Spinal cord (tissue), 9 donors: ENCODE measurements at regions not wholly inside any gene's neighbourhood (a gene's known extent, or its start where the extent isn't known, plus 50 kb on each side); places are given as distances from the start of the nearest gene placed in this dataset.
"Not testable (repeated sequence)": the region's sequence is repeated elsewhere in the genome, so short reads cannot be mapped to it uniquely, and the experiment has no call there.

Experiments
- DNase-seq, 6 donors: peaks; one replicate each; pipeline versions ENCODE4 v3.0.0 to v3.0.0-alpha.2; 2013 to 2015; ENCODE audit warnings: low spot score in 6 of 6, low read depth in 4 of 6
- H3K27ac ChIP-seq: one replicate; pipeline ENCODE4 v1.5.1; 2013; ENCODE audit warnings: low read depth, low read length, control low read depth
- H3K27me3 ChIP-seq: one replicate; pipeline ENCODE4 v1.6.1; 2013; ENCODE audit warnings: low read length; ENCODE audit not compliant: control insufficient read depth, insufficient read depth
- H3K36me3 ChIP-seq: one replicate; pipeline ENCODE4 v1.6.1; 2013; ENCODE audit warnings: low read length; ENCODE audit not compliant: control insufficient read depth, insufficient read depth
- H3K4me1 ChIP-seq: one replicate; pipeline ENCODE4 v1.6.1; 2013; ENCODE audit warnings: low read length; ENCODE audit not compliant: control insufficient read depth, insufficient read depth
- H3K4me3 ChIP-seq: one replicate; pipeline ENCODE4 v1.5.1; 2013; ENCODE audit warnings: low read depth, low read length, control low read depth
- H3K9me3 ChIP-seq: one replicate; pipeline ENCODE4 v1.6.1; 2013; ENCODE audit warnings: low read length; ENCODE audit not compliant: control insufficient read depth, insufficient read depth
- WGBS: methylation state at CpG from one replicate; pipeline ENCODE4 v1.1.5; 2013; ENCODE audit warnings: missing lambda C conversion rate; ENCODE audit not compliant: insufficient coverage; 5-methylcytosine and 5-hydroxymethylcytosine counted together
- donor health status: healthy.

DNA sequence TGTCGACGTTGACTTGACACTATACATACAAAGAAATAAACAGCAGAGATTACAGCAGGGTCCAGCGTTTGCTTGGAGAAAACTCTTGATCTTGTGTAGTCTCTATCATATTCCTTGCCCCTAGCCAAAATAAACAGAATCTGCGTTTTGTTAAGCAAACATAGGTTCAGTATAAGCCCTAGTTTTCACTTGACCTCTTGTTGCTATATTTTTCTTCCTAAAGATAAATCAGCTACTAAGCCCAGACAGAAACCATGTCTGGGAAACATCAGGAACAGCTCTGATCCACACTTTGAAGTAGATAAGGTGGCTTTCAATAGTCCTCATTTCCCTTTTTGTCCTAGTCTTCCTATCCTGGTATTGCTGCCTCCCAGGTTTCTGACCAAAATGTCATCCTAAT lies 328.2 kb upstream of the MAGI2 start:
- no peaks in the 10 kb centered on the region for H3K27me3 ChIP-seq
- DNase-seq: no peak
- WGBS: 70% methylated on average over 2 of the region's 4 CpGs

GRCh38 chr7:79778786-79779770 lies 325.6 kb upstream of the MAGI2 start:
- no peak overlapping the region for H3K27ac ChIP-seq
- WGBS: 86% methylated on average over 3 of the region's 9 CpGs
- no peaks in the 10 kb centered on the region for H3K36me3 ChIP-seq
- H3K27me3 ChIP-seq: no peaks in the 10 kb centered on the region
- no peak overlapping the region for H3K4me3 ChIP-seq
- H3K4me1 ChIP-seq: no peaks in the 10 kb centered on the region
- DNase-seq: no peak
- no peaks in the 10 kb centered on the region for H3K9me3 ChIP-seq

More for the DNA sequence above, 328.2 kb upstream of the MAGI2 start:
- no peaks in the 10 kb centered on the region for H3K9me3 ChIP-seq
- H3K4me1 ChIP-seq: no peaks in the 10 kb centered on the region
- no peak overlapping the region for H3K4me3 ChIP-seq
- H3K36me3 ChIP-seq: no peaks in the 10 kb centered on the region
- no peak overlapping the region for H3K27ac ChIP-seq

DNA sequence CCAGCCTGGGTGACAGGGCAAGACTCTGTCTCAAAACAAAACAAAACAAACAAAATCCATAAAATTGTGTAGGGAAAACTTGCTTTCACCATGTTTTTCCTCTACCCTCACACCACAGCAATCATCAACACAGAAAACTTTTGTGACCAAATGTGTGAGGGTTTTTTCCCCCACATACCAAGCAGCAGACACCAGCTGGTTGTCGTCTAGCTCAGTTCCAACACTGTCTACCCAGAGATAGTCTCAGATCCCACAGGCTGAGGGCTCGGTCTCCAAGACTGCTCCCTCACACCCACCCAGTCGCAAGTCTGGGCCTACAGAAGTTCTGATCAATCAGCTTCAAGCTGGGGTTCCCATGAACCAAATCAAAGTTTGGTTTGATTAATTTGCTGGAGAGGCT lies 322.4 kb upstream of the MAGI2 start:
- Histone ChIP-seq H3K4me1 (no peaks in the 10 kb centered on the region), H3K27me3 (no peaks in the 10 kb centered on the region), H3K9me3 (no peaks in the 10 kb centered on the region), H3K4me3 (no peak overlapping the region), H3K36me3 (no peaks in the 10 kb centered on the region), H3K27ac (no peak overlapping the region)
- DNase-seq: no peak
- WGBS: 89% methylated on average over 3 of the region's 3 CpGs

DNA sequence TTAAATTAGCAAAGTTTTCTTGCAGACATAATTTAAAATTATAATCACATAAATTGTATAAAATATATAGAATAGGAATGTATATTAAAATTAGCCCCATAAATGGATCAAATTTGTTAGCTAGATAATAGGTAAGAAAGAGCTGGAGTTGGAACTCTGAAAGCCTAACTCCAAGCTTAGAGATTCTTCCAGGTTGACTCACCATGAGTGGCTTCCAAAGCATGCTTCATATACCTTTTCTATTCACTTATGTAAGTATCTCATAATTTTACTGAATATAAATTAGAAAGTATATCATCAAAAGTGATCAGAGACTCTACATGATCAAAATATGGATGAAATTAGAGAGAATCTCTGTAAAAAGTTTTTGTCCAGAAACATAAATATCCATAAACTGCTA lies 320.7 kb upstream of the MAGI2 start:
- H3K4me3 ChIP-seq: no peak overlapping the region
- H3K4me1 ChIP-seq: no peaks in the 10 kb centered on the region
- H3K9me3 ChIP-seq: no peaks in the 10 kb centered on the region
- DNase-seq: no peak
- H3K27me3 ChIP-seq: no peaks in the 10 kb centered on the region
- H3K27ac ChIP-seq: no peak overlapping the region
- no peaks in the 10 kb centered on the region for H3K36me3 ChIP-seq

DNA sequence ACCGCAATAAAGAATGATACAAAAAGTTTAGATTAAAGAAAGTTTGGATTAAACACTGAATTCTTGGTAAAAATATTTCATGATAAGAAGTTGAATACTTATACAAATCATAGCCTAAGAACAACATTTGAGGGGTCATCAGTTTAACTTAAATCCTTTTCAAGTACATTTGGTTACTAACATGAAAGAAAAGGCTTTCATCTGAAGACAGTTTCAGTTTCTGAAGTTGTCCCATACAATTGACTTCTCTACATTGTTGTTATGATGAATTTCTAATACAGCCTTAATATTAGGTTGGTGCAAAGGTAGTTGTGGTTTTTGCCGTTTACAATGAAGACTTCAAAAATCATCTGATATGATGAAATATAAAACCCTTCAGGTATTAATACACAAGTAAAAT lies 317.5 kb upstream of the MAGI2 start:
- Histone ChIP-seq H3K4me1 (no peaks in the 10 kb centered on the region), H3K27me3 (no peaks in the 10 kb centered on the region), H3K36me3 (no peaks in the 10 kb centered on the region), H3K4me3 (no peak overlapping the region), H3K9me3 (no peaks in the 10 kb centered on the region), H3K27ac (no peak overlapping the region)
- no CpG with 5 or more reads among the region's 2 CpGs for WGBS
- no peak for DNase-seq

GRCh38 chr7:79770063-79770462 lies 316.6 kb upstream of the MAGI2 start:
- Histone ChIP-seq H3K27me3 (no peaks in the 10 kb centered on the region), H3K4me3 (no peak overlapping the region), H3K36me3 (no peaks in the 10 kb centered on the region), H3K9me3 (no peaks in the 10 kb centered on the region), H3K4me1 (no peaks in the 10 kb centered on the region), H3K27ac (no peak overlapping the region)
- DNase-seq: no peak
- WGBS: no CpG with 5 or more reads among the region's 2 CpGs

- not testable (repeated sequence) for H3K36me3 ChIP-seq, DNase-seq, H3K27ac ChIP-seq, H3K4me1 ChIP-seq, H3K9me3 ChIP-seq, H3K27me3 ChIP-seq, H3K4me3 ChIP-seq
- 86% methylated on average over 36 of the region's 46 CpGs for WGBS
Observed at GRCh38 chr7:79767876-79768560, 314.6 kb upstream of the MAGI2 start.

GRCh38 chr7:79767192-79767591 lies 313.7 kb upstream of the MAGI2 start:
- not testable (repeated sequence) for DNase-seq, H3K4me3 ChIP-seq, H3K4me1 ChIP-seq, H3K27me3 ChIP-seq, H3K27ac ChIP-seq, H3K9me3 ChIP-seq, H3K36me3 ChIP-seq
- 80% methylated on average over 12 of the region's 14 CpGs for WGBS

- peak in 1 of 6 donors; percentile 17 for DNase-seq
- H3K27ac ChIP-seq: no peak overlapping the region
- H3K4me1 ChIP-seq: no peaks in the 10 kb centered on the region
- H3K27me3 ChIP-seq: no peaks in the 10 kb centered on the region
- H3K36me3 ChIP-seq: no peaks in the 10 kb centered on the region
- no peaks in the 10 kb centered on the region for H3K9me3 ChIP-seq
- WGBS: 44% methylated on average over 1 of the region's 2 CpGs
- no peak overlapping the region for H3K4me3 ChIP-seq
Observed at GRCh38 chr7:79761876-79762429, 308.5 kb upstream of the MAGI2 start.
